ENCODE measurements at regions not wholly inside any gene's neighbourhood (a gene's known extent, or its start where the extent isn't known, plus 50 kb on each side); places are given as distances from the start of the nearest gene placed in this dataset.
"Not testable (repeated sequence)": the region's sequence is repeated elsewhere in the genome, so short reads cannot be mapped to it uniquely, and the experiment has no call there.

DNA sequence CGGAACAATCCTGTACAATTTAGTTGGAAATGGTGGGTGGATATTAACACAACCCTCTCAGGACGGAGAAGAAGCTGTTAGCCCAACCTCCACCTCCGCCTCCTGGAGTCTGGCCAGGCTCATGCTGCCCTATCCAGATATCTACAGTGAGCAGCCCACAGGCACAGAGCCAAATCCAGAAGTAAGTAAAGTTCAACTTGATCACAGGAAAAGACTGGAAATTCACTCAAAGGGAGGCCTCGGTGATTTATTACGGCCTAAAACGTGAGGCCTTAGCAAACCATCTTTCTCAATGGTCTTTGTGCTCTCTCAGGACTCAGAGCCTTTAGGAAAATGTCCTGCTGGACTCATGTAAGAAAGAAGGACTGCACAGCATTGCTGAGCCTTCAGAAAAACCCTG, 330.4 kb downstream of the CEP170 start:
- intact Hi-C loops (cut with micrococcal nuclease) = loop anchor here (10.0 kb wide), 1 partner anchor 400 kb away; no protein-coding TSS in a partner anchor
- BruUV-seq (replicated peaks); H3K4me3 ChIP-seq; H3K9me3 ChIP-seq (replicated peaks; ENCODE audit: control insufficient read depth, insufficient read depth, low read depth, low read length); H4K20me1 ChIP-seq (replicated peaks; ENCODE audit: control insufficient read depth, insufficient read depth, low read length); H3K27ac ChIP-seq (ENCODE audit: extremely low read depth, low read depth, low read length); H3K4me1 ChIP-seq (replicated peaks in 1 of 2; ENCODE audit: control insufficient read depth in 2 of 2, insufficient read depth in 2 of 2, low read length in 2 of 2); H3K36me3 ChIP-seq (ENCODE audit: control insufficient read depth, insufficient read depth, low read length); H3K79me2 ChIP-seq (ENCODE audit: control insufficient read depth, insufficient read depth, low read length); in situ Hi-C loops (cut with MboI); CTCF ChIA-PET (ENCODE audit: low intra/inter-chr PET ratio); H3K9me1 ChIP-seq (ENCODE audit: control insufficient read depth, insufficient read depth, low read length); H3K9ac ChIP-seq (ENCODE audit: insufficient read depth in 1 of 2, low read depth in 2 of 2, low read length in 2 of 2); POLR2A ChIA-PET; TF ChIP-seq TEAD4 (CRISPR knock-in tag; IDR thresholded peaks at IDR 0.05; ENCODE audit: borderline replicate concordance); PBX2 (CRISPR knock-in tag; IDR thresholded peaks at IDR 0.05; ENCODE audit: low read depth): not testable (repeated sequence)
- Histone ChIP-seq H2AFZ (ENCODE audit: low read depth, low read length) (peak overlapping the region; percentile 14; the same call in 1 of the 2 replicates), H3K4me2 (ENCODE audit: insufficient read depth, low read length) (peak overlapping the region; percentile 46; the same call in 1 of the 2 replicates), H3K27me3 (ENCODE audit: control insufficient read depth in 2 of 2, insufficient read depth in 2 of 2, low read length in 2 of 2) (peaks cover 0 to 13% of the 10 kb centered on the region in 2 experiments; a peak in 2 of 5 replicates)
- WGBS (ENCODE audit: insufficient coverage, low coverage, missing lambda C conversion rate) = 2% methylated on average over 6 of the region's 6 CpGs
- peak; percentile 97 for ATAC-seq
- DNase-seq (ENCODE audit: extremely low read depth in 1 of 4, low spot score in 3 of 4) = peak in 2 of 4 experiments; percentile 24 to 86
- FAIRE-seq = peak; percentile 88
- TF ChIP-seq CBFA2T3 (IDR thresholded peaks at IDR 0.05) = peak; percentile 60
- peak; percentile 61 for TF ChIP-seq TEAD4 (IDR thresholded peaks at IDR 0.05; ENCODE audit: low read length)
- TF ChIP-seq TCF3 (CRISPR knock-in tag; IDR thresholded peaks at IDR 0.05) = peak; percentile 54
- TF ChIP-seq TAL1 (IDR thresholded peaks at IDR 0.05) = 0 out of 2 replicates have a peak, but pooled peaks have one; percentile 40
- TF ChIP-seq MEIS2 (IDR thresholded peaks at IDR 0.05; ENCODE audit: partially characterized antibody) = peak; percentile 85
- peak; percentile 88 for TF ChIP-seq PBX2 (tag; conservative IDR thresholded peaks at IDR 0.05; ENCODE audit: low read depth)
- TF ChIP-seq DPF2 (IDR thresholded peaks at IDR 0.05) = peak; percentile 41; the same call in 1 of the 2 replicates
- TF ChIP-seq PKNOX1 (IDR thresholded peaks at IDR 0.05) = peak; percentile 50
- peak; percentile 43 for TF ChIP-seq CBFA2T2 (conservative IDR thresholded peaks at IDR 0.05)
- peak; percentile 48; the same call in 1 of the 2 replicates for TF ChIP-seq POLR2AphosphoS5 (IDR thresholded peaks at IDR 0.05; ENCODE audit: control insufficient read depth, insufficient read depth, low read depth, low read length)
- TF ChIP-seq NFIC (IDR thresholded peaks at IDR 0.05) = peak; percentile 97
- peak; percentile 20; the same call in 1 of the 2 replicates for TF ChIP-seq EP300 (IDR thresholded peaks at IDR 0.05; ENCODE audit: low read length)
- TF ChIP-seq KDM1A (IDR thresholded peaks at IDR 0.05) = peak in 1 of 2 experiments; percentile 49; a peak in 1 of 4 replicates
- peak; percentile 65 for TF ChIP-seq BHLHE40 (IDR thresholded peaks at IDR 0.05; ENCODE audit: low read length)

Measured in K562 (cell line).